Stomach smooth muscle (tissue), 2 donors: ENCODE measurements at regions not wholly inside any gene's neighbourhood (a gene's known extent, or its start where the extent isn't known, plus 50 kb on each side); places are given as distances from the start of the nearest gene placed in this dataset.
A peak's percentile ranks its signal among the peaks of the same experiment; 100 is the strongest.

Experiments used
- H3K27ac ChIP-seq: one replicate; pipeline ENCODE4 v1.7.0; 2013; ENCODE audit warnings: mild to moderate bottlenecking, low read length, inconsistent platforms
- H3K27me3 ChIP-seq, 2 donors: one replicate each; pipeline ENCODE4 v1.7.0; 2013; ENCODE audit warnings: low read length in 2 of 2; ENCODE audit not compliant: insufficient read depth in 2 of 2, control insufficient read depth in 1 of 2
- H3K36me3 ChIP-seq, 2 donors: one replicate each; pipeline ENCODE4 v1.7.0; 2013; ENCODE audit warnings: low read length in 2 of 2; ENCODE audit not compliant: control insufficient read depth in 2 of 2, insufficient read depth in 2 of 2
- H3K4me1 ChIP-seq: one replicate; pipeline ENCODE4 v1.7.0; 2013; ENCODE audit warnings: low read length; ENCODE audit not compliant: control insufficient read depth, insufficient read depth
- H3K4me3 ChIP-seq, 2 donors: one replicate each; pipeline ENCODE4 v1.7.0; 2013; ENCODE audit warnings: low read length in 2 of 2
- H3K9ac ChIP-seq, 2 donors: one replicate each; pipeline ENCODE4 v1.7.0; 2013; ENCODE audit warnings: low read length in 2 of 2, mild to moderate bottlenecking in 1 of 2
- H3K9me3 ChIP-seq, 2 donors: one replicate each; pipeline ENCODE4 v1.7.0; 2013; ENCODE audit warnings: low read length in 2 of 2; ENCODE audit not compliant: control insufficient read depth in 2 of 2
- donor health status: healthy.
- donor health status: Pancreatic carcinoma.

- no peaks in the 10 kb centered on the region for H3K36me3 ChIP-seq
- H3K9ac ChIP-seq: no peak overlapping the region
- no peaks in the 10 kb centered on the region for H3K27me3 ChIP-seq
- H3K9me3 ChIP-seq: no peaks in the 10 kb centered on the region
- no peak overlapping the region for H3K27ac ChIP-seq
- no peaks in the 10 kb centered on the region for H3K4me1 ChIP-seq
- no peak overlapping the region for H3K4me3 ChIP-seq
Observed at GRCh38 chr2:199594443-199594842, 136.7 kb upstream of the SATB2 start.

- Histone ChIP-seq H3K27ac (no peak overlapping the region), H3K4me1 (no peaks in the 10 kb centered on the region), H3K9ac (no peak overlapping the region), H3K9me3 (no peaks in the 10 kb centered on the region), H3K4me3 (no peak overlapping the region), H3K27me3 (no peaks in the 10 kb centered on the region), H3K36me3 (no peaks in the 10 kb centered on the region)
Observed at GRCh38 chr2:199591826-199592225, 134.1 kb upstream of the SATB2 start.

DNA sequence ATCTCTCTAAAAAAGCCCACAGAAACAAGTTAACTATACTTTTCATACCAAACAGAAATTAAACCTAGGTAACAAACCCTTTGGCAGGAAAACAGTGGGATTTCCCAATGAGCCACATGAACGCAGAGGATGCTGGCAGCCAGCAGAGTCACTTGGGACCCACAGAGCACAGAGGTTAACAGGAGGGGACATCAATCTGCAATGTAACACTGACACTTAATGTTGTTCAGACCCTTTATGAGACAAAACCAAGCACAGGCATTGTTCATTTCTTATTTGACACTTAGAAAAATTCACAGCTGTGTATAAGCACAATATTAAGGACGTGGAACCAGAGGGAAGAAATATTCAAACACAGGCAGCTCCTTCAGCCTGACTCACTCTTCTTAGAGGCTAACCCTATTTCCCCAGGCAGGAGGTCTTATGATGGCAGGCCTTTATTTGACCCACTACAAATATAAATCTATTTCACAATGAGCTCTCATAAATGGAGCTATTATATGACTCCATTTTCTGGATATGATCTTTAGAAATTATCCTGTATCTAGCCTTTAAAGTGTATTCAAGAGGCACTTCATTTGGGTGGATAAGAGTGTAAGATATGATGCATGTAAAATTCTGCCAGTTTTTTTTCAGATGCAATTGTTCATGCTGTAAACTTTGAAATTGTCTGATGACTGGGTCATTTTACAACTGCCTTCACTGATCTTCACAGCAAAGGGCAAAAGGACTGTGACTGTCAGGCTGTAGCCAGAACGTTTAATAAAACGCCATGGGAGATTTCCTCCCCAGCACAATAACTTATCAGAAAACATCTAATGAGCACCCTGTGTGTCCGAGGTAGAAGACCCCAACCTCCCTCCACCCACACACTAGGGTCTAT lies 132.8 kb upstream of the SATB2 start:
- Histone ChIP-seq H3K4me3 (no peak overlapping the region), H3K27me3 (no peaks in the 10 kb centered on the region), H3K27ac (no peak overlapping the region), H3K4me1 (no peaks in the 10 kb centered on the region), H3K36me3 (no peaks in the 10 kb centered on the region), H3K9ac (no peak overlapping the region), H3K9me3 (no peaks in the 10 kb centered on the region)

- Histone ChIP-seq H3K9me3 (no peaks in the 10 kb centered on the region), H3K27me3 (no peaks in the 10 kb centered on the region), H3K36me3 (no peaks in the 10 kb centered on the region), H3K27ac (no peak overlapping the region), H3K4me3 (no peak overlapping the region), H3K9ac (no peak overlapping the region), H3K4me1 (no peaks in the 10 kb centered on the region)
Observed at GRCh38 chr2:199589306-199589705, 131.6 kb upstream of the SATB2 start.

GRCh38 chr2:199588054-199588453 lies 130.3 kb upstream of the SATB2 start:
- Histone ChIP-seq H3K9me3 (no peaks in the 10 kb centered on the region), H3K9ac (no peak overlapping the region), H3K4me3 (no peak overlapping the region), H3K27me3 (no peaks in the 10 kb centered on the region), H3K36me3 (no peaks in the 10 kb centered on the region), H3K4me1 (no peaks in the 10 kb centered on the region), H3K27ac (no peak overlapping the region)

DNA sequence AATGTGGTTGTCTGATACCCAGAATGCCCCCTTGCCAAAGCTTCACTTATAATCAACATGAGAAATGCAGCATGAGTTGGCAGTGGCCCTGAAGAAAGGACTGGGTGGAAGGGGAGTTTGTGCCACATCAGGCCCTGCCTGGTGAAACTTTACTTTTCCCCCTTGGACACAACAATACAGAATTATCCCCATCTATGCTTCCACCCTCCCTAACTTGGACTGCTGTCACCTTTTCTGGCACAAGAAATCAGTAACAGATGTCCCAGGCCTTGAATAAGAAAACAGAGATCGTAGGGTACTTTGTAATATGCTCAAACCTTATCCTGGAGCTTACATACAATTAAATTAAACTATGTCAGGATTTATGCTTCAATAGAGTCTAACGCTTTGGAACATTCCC lies 128.9 kb upstream of the SATB2 start:
- Histone ChIP-seq H3K9me3 (no peaks in the 10 kb centered on the region), H3K4me1 (no peaks in the 10 kb centered on the region), H3K27ac (no peak overlapping the region), H3K36me3 (no peaks in the 10 kb centered on the region), H3K4me3 (no peak overlapping the region), H3K9ac (no peak overlapping the region), H3K27me3 (no peaks in the 10 kb centered on the region)

GRCh38 chr2:199583676-199584075 lies 125.9 kb upstream of the SATB2 start:
- Histone ChIP-seq H3K4me1 (no peaks in the 10 kb centered on the region), H3K27me3 (no peaks in the 10 kb centered on the region), H3K9me3 (no peaks in the 10 kb centered on the region), H3K9ac (no peak overlapping the region), H3K27ac (no peak overlapping the region), H3K4me3 (no peak overlapping the region), H3K36me3 (no peaks in the 10 kb centered on the region)

DNA sequence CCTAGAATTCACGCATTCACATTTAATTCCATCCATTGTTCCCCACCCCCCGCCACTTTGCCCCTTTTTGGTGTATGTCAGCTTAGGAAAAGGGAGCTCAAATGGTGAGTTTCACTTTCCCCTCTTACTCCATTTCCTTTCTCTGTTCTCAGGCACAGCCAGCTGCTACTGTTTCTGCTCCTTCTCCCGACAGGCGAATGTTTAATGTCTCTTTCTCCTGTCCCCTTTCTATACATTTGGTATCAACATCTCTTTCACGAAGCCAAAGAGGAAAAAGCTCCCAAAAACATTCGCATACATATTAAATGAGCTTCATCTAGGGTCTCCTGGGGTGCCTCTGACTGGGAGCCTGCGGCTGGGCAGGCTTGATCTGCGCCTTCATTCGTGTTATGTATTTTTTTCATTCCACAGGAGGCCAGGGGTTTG lies 124.2 kb upstream of the SATB2 start:
- Histone ChIP-seq H3K4me1 (no peaks in the 10 kb centered on the region), H3K27ac (no peak overlapping the region), H3K4me3 (peak overlapping the region; percentile 62 to 71), H3K9ac (peak overlapping the region; percentile 46 to 77), H3K27me3 (no peaks in the 10 kb centered on the region), H3K9me3 (no peaks in the 10 kb centered on the region), H3K36me3 (no peaks in the 10 kb centered on the region)

DNA sequence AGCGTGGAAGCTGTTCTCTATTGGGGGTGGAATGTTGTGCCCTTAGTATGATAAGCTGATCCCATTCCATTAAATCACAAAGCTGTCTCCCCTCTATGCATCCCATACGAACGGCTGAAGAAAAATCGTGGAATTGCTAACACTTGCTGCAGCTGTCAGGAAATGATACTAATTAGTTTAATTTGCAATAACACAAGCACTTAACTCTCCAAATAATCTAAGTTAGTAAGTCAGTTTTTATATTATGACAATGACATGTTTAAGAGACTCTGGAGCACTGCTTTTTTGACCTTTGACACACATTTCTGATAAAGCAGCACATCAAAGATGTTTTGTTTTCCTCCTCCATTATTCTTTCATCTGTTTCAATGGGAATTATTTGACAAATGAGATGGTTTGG lies 123.7 kb upstream of the SATB2 start:
- Histone ChIP-seq H3K27me3 (no peaks in the 10 kb centered on the region), H3K4me1 (no peaks in the 10 kb centered on the region), H3K4me3 (peak overlapping the region; percentile 62 to 71), H3K36me3 (no peaks in the 10 kb centered on the region), H3K9me3 (no peaks in the 10 kb centered on the region), H3K9ac (peak overlapping the region; percentile 46 to 77), H3K27ac (no peak overlapping the region)

- no peaks in the 10 kb centered on the region for H3K36me3 ChIP-seq
- no peak overlapping the region for H3K9ac ChIP-seq
- no peaks in the 10 kb centered on the region for H3K4me1 ChIP-seq
- H3K9me3 ChIP-seq: no peaks in the 10 kb centered on the region
- no peak overlapping the region for H3K27ac ChIP-seq
- no peak overlapping the region for H3K4me3 ChIP-seq
- no peaks in the 10 kb centered on the region for H3K27me3 ChIP-seq
Observed at GRCh38 chr2:199575416-199575815, 117.7 kb upstream of the SATB2 start.

DNA sequence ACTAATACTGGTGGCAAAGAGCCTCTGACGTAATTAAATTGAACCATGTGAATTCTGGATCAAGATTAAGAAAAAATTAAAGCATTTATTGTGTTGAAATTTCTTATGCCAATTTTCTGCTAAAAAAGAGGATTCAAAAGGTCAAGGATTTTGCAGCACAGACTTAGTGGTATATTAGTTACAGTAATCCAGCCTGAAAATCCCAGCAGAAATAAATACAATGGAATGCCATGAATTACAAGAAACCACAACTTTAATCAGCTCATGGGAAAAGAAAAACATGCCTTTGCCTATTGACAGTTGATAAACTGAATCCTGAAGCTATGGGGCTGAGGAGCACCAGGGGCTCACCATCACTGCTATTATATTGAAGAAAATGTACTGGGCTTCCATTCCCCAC lies 114.8 kb upstream of the SATB2 start:
- Histone ChIP-seq H3K36me3 (no peaks in the 10 kb centered on the region), H3K9ac (no peak overlapping the region), H3K9me3 (no peaks in the 10 kb centered on the region), H3K27me3 (no peaks in the 10 kb centered on the region), H3K4me3 (no peak overlapping the region), H3K4me1 (no peaks in the 10 kb centered on the region), H3K27ac (no peak overlapping the region)
